Psoas muscle (tissue), 7 donors: ENCODE measurements at regions not wholly inside any gene's neighbourhood (a gene's known extent, or its start where the extent isn't known, plus 50 kb on each side); places are given as distances from the start of the nearest gene placed in this dataset.
"Not testable (repeated sequence)": the region's sequence is repeated elsewhere in the genome, so short reads cannot be mapped to it uniquely, and the experiment has no call there.

Source experiments
- ATAC-seq, 4 donors: fragments of 200-7000 bp; cut with Tn5 transposase; one replicate each; pipeline ENCODE4 v1.9.1; 2020; ENCODE audit warnings: moderate library complexity in 3 of 4, mild to moderate bottlenecking in 2 of 4
- DNase-seq, 2 donors: peaks; one replicate each; pipeline ENCODE4 v3.0.0-alpha.2; 2020
- H3K27ac ChIP-seq: fragments of 200-600 bp; one replicate; pipeline ENCODE4 v1.8.0; 2022
- H3K27me3 ChIP-seq, 3 donors: fragments of 200-600 bp in 1 of 3; one replicate each; pipeline versions ENCODE4 v1.6.1 to v1.8.0; 2013 to 2022; ENCODE audit warnings: low read length in 2 of 3, mild to moderate bottlenecking in 2 of 3, moderate library complexity in 1 of 3; ENCODE audit not compliant: insufficient read depth in 3 of 3
- H3K36me3 ChIP-seq, 2 donors: fragments of 200-600 bp in 1 of 2; one replicate each; pipeline versions ENCODE4 v1.6.1 to v1.8.0; 2013 to 2022; ENCODE audit warnings: low read depth in 1 of 2, mild to moderate bottlenecking in 1 of 2, moderate library complexity in 1 of 2; ENCODE audit not compliant: insufficient read depth in 1 of 2
- H3K4me1 ChIP-seq: fragments of 200-600 bp; one replicate; pipeline ENCODE4 v1.8.0; 2022
- H3K4me3 ChIP-seq: fragments of 200-600 bp; one replicate; pipeline ENCODE4 v1.8.0; 2022; ENCODE audit warnings: mild to moderate bottlenecking
- H3K9me3 ChIP-seq: fragments of 200-600 bp; one replicate; pipeline ENCODE4 v1.8.0; 2022
- CTCF ChIP-seq: fragments of 200-600 bp; IDR thresholded peaks from one replicate; pipeline ENCODE4 v1.8.0; 2022; ENCODE audit warnings: antibody characterized with exemption
- WGBS, 3 donors: extraction: QIAGEN DNeasy Blood & Tissue Kit; methylation state at CpG; one replicate each; pipeline versions ENCODE4 v1.1.6 to v1.1.7; 2013; 5-methylcytosine and 5-hydroxymethylcytosine counted together
- intact Hi-C, 2 donors: fragments of 100-400 bp; cut with DNase I; formaldehyde crosslinking; loops; one replicate each; pipeline versions ENCODE4 v1.11.0 to v1.14.2; 2022
- donor health status: healthy with polysubstance abuse.
- donor health status: DM: no; HTN: no; CAD: no; lungs with moderate emphysema.
- donor health status: Bipolar disorder and iron deficiency.
- donor health status: healthy.
- donor health status: DM: yes; HTN: yes; CAD: no.
- donor health status: DM: no; HTN: no; CAD: no.
- donor health status: DM: yes; HTN: yes; CAD: no.

GRCh38 chr3:18987862-18988447, 160.4 kb upstream of the KCNH8 start:
- no peaks in the 10 kb centered on the region for H3K4me1 ChIP-seq
- DNase-seq (no peak), ATAC-seq (no peak)
- H3K27ac ChIP-seq, result no peak overlapping the region
- no peaks in the 10 kb centered on the region for H3K27me3 ChIP-seq
- no peak overlapping the region for H3K4me3 ChIP-seq
- WGBS, 3 donors, result 30 to 40% (median 32%) methylated on average over 8 of the region's 8 CpGs
- no peak for TF ChIP-seq CTCF
- intact Hi-C loops, result no loop called here
- no peaks in the 10 kb centered on the region for H3K9me3 ChIP-seq
- H3K36me3 ChIP-seq, result no peaks in the 10 kb centered on the region

DNA sequence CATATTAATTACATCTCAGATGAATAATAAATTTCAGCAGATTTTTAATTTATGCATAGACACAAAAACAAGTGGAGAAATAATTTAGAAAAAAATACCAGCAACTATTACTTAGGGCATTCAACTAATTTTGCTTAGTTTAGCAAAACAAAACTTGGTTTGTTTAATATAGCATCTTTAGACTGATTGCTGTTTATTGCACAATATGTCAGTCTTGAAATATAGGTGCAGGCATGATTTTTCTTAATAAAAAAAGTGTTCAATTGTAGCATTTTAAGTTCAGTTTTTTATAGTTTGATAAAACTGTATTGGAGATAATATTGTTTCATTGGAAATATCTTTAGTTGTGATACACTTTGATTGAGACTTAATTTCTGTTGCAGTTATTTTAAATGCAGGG, 161.2 kb upstream of the KCNH8 start:
- no peak for ATAC-seq
- Histone ChIP-seq H3K9me3 (no peaks in the 10 kb centered on the region), H3K27me3 (no peaks in the 10 kb centered on the region), H3K4me3 (no peak overlapping the region), H3K4me1 (no peaks in the 10 kb centered on the region), H3K36me3 (no peaks in the 10 kb centered on the region), H3K27ac (no peak overlapping the region)
- intact Hi-C loops, result no loop called here
- no peak for TF ChIP-seq CTCF
- no peak for DNase-seq

GRCh38 chr3:18982920-18983319, 165.4 kb upstream of the KCNH8 start:
- Histone ChIP-seq H3K4me1 (no peaks in the 10 kb centered on the region), H3K4me3 (no peak overlapping the region), H3K27me3 (no peaks in the 10 kb centered on the region), H3K36me3 (no peaks in the 10 kb centered on the region), H3K9me3 (no peaks in the 10 kb centered on the region), H3K27ac (no peak overlapping the region)
- ATAC-seq (no peak), DNase-seq (no peak)
- TF ChIP-seq CTCF, result no peak
- intact Hi-C loops, result no loop called here
- 16 to 39% (median 36%) methylated on average over 2 of the region's 2 CpGs for WGBS, 3 donors

GRCh38 chr3:18976102-18976501, 172.2 kb upstream of the KCNH8 start:
- H3K4me3 ChIP-seq, ATAC-seq, H3K27me3 ChIP-seq, DNase-seq, H3K4me1 ChIP-seq, H3K27ac ChIP-seq, H3K9me3 ChIP-seq, H3K36me3 ChIP-seq, intact Hi-C loops: not testable (repeated sequence)
- WGBS, 3 donors, result 85 to 94% (median 90%) methylated on average over 16 of the region's 17 CpGs

DNA sequence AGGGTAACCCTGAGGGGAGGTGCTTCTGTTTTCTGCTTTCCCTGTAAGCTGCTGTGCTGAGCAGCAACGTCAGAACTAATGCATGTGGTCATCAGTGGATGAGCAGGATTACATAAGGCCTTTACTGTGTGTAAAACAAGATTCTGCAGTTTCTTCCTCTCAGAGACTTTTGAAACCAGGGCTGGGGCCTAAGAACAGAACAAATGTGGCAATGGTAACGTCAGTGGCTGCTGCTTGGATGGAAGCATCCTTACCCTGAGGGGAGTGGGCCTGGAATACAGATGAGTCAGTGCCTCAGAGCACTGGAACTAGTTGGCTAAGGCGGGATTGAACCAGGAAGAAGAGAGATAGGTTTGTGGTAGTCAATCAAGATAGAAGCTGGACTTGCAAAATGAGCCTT, 180.2 kb upstream of the KCNH8 start:
- intact Hi-C loops, result no loop called here
- H3K36me3 ChIP-seq, result no peaks in the 10 kb centered on the region
- H3K4me1 ChIP-seq, result no peaks in the 10 kb centered on the region
- DNase-seq (no peak), ATAC-seq (no peak)
- H3K4me3 ChIP-seq, result no peak overlapping the region
- H3K27me3 ChIP-seq, result no peaks in the 10 kb centered on the region
- H3K9me3 ChIP-seq, result no peaks in the 10 kb centered on the region
- WGBS, 3 donors, result 56 to 66% (median 56%) methylated on average over 3 of the region's 3 CpGs
- TF ChIP-seq CTCF, result no peak
- H3K27ac ChIP-seq, result no peak overlapping the region
